ENCODE measurements at regions not wholly inside any gene's neighbourhood (a gene's known extent, or its start where the extent isn't known, plus 50 kb on each side); places are given as distances from the start of the nearest gene placed in this dataset.

GRCh38 chr2:175234153-175234552 lies 52.6 kb upstream of the ATP5MC3 start:
- TF ChIP-seq CTCF (IDR thresholded peaks at IDR 0.05), result no peak
- no peak for TF ChIP-seq POLR2A (IDR thresholded peaks at IDR 0.05)

Data from testis (tissue), 2 donors.